GM23248 (cell line): ENCODE measurements at regions not wholly inside any gene's neighbourhood (a gene's known extent, or its start where the extent isn't known, plus 50 kb on each side); places are given as distances from the start of the nearest gene placed in this dataset.

Source experiments
- EZH2 ChIP-seq: fragments of 200-600 bp; sonication (generic); IDR thresholded peaks from 2 replicates; pipeline ENCODE4 v1.6.1; 2018; ENCODE audit warnings: antibody characterized with exemption, mild to moderate bottlenecking; ENCODE audit not compliant: insufficient read depth, poor library complexity, severe bottlenecking
- EZH2phosphoT487 ChIP-seq: fragments of 200-600 bp; sonication (generic); IDR thresholded peaks from 2 replicates; pipeline ENCODE4 v1.6.1; 2018; ENCODE audit warnings: antibody characterized with exemption, moderate library complexity, mild to moderate bottlenecking, low read depth; ENCODE audit not compliant: insufficient read depth

GRCh38 chrX:149060921-149061320 is 444.2 kb downstream of the IDS start:
- TF ChIP-seq EZH2: no peak
- no peak for TF ChIP-seq EZH2phosphoT487
